ENCODE measurements at regions not wholly inside any gene's neighbourhood (a gene's known extent, or its start where the extent isn't known, plus 50 kb on each side); places are given as distances from the start of the nearest gene placed in this dataset.

DNA sequence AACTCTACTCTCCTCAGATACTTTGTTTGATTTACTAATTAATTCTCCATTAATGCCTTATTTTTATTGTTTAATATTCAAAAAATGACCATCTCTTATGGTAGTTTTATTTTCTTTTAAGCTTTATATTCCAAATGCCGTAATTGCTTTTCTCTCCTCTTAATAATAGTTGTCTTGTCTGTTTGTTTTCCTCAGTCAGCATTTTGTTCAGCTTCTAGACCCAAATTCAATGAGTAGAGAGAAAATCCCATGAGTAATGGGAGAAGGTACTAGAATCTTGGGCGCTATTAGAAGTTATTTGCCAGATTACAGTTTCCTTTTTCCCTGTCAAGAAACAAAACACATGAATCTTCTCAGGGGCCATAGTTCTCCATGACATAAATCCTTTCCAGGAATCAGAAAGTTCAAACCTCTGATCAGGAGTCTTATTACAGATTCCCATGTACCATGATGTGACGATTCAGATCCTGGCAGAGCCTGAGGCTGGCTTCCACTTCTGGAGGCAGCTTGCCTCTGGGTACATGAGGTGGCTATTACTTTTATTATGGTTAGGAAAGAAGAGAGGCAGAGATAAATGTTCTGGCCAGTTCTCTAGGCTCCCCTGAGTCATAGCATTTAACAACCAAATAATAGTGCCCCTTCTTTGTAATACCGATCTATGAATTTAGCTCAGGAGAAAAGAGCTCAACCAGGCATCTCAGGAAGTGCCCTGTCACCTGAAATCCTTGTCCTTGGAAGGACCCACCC, 485.1 kb upstream of the SETBP1 start:
- DNase-seq (ENCODE audit: low spot score) = no peak
- no peak for ATAC-seq (ENCODE audit: low FRiP score)
- TF ChIP-seq, protein P1, sequence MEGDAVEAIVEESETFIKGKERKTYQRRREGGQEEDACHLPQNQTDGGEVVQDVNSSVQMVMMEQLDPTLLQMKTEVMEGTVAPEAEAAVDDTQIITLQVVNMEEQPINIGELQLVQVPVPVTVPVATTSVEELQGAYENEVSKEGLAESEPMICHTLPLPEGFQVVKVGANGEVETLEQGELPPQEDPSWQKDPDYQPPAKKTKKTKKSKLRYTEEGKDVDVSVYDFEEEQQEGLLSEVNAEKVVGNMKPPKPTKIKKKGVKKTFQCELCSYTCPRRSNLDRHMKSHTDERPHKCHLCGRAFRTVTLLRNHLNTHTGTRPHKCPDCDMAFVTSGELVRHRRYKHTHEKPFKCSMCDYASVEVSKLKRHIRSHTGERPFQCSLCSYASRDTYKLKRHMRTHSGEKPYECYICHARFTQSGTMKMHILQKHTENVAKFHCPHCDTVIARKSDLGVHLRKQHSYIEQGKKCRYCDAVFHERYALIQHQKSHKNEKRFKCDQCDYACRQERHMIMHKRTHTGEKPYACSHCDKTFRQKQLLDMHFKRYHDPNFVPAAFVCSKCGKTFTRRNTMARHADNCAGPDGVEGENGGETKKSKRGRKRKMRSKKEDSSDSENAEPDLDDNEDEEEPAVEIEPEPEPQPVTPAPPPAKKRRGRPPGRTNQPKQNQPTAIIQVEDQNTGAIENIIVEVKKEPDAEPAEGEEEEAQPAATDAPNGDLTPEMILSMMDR (IDR thresholded peaks at IDR 0.05) = no peak

DNA sequence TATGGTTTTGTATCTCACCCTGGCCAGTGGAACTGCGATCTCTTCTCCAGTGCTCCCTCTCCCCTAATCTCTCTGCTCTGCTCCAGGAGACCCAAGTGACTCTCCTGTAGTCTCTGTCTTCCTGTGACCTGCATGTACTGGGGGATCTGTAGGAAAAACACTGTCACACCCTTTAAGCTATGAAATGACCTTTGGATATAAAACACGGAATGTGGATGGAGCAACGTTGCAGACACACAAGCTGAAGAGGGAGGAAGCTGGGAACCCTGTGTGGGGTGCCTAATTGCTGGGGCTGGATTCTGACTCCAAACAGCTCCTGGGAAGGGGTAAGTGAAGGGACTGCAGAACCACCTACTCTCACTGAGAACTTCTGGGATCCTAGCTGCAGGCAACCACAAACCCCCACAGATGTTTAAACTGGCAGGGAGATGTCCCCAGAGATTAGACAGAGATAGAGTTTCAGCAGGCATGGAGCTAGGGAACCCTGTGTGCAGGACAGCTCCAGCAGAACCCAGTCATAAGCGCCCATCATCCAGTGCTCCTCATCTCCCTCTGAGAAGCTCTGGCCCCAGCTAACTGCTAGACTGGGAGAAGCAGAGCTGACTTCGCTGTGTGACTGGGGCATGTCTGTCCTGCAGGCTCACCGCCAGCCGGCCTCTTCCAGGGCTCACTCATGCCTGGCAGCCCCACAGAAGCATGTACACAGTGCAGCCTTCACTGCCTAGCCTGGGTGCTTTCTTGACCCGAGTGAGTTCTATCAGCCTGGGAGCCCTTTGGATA, 482.7 kb upstream of the SETBP1 start:
- TF ChIP-seq, protein P1 (IDR thresholded peaks at IDR 0.05) = no peak
- DNase-seq (ENCODE audit: low spot score) (no peak), ATAC-seq (ENCODE audit: low FRiP score) (no peak)

DNA sequence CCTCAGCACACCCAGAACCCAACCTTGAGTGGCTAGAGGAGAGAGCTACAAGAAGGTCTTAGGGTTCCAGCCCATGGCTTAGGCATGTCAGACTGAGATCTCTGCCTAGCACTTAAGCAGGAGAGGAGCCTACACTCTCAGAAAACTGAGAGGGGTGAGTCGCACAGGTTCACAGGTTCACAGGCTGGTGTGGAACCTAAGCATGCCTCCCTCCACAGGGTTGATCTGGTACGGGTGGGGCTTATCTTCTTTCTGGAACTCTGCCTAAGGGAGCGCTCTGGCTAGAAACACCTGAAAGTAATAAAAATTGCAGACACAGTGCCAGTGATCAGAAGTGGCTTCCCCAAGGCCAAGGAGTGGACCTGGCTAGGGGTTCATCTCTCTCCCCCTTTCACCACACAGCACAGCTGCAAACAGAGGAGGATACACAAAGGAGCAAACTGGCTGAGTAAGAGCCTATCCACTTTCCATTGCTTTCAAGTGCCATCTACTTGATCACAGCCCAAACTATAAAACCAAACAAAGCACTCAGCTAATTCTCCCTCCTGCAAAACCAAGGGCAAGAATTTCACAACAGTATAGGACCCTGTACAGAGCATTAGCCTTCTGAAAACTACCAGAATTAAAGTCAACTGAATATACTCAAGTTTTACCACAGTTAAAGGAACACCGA, 481.9 kb upstream of the SETBP1 start:
- ATAC-seq (ENCODE audit: low FRiP score) (no peak), DNase-seq (ENCODE audit: low spot score) (no peak)
- TF ChIP-seq, protein P1 (IDR thresholded peaks at IDR 0.05) = no peak

DNA sequence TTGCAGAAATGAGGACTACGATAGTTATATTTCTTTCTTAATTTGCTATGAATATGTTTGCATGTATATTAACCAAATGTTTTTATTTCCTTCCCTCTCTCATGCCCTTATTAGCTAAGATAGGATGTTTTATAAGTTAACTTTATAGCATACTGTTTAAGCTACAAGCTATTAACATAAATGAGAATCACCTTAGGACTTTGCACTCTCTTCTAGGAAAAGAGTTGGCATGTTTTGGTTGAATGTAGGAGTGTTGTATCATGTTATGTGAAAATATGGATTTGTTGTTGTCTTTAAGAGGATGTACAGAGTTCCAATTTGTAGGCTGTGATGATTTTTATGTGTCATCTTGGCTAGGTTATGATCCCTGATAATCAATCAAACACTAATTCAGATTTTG, 467.4 kb upstream of the SETBP1 start:
- TF ChIP-seq, protein P1 (IDR thresholded peaks at IDR 0.05) = no peak

DNA sequence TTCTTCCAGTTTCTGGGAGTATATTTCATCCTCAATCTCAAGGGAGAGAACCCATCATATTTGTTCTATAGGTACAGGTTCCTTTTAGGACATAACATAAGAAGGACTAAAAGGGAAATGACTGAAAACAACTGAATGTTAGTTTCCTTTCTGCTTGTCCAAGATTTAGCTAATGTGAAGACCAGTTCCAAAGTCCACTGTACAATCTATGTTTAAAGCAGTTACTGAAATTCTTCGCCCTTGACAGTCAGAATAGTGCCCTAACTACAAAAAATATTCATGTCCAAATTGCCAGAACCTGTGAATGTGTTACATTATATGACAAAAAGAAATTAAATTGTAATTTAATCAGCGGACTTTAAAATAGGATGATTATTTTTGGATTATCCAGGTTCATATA, 466.3 kb upstream of the SETBP1 start:
- TF ChIP-seq, protein P1 (IDR thresholded peaks at IDR 0.05) = no peak
- DNase-seq (ENCODE audit: low spot score) = no peak
- ATAC-seq (ENCODE audit: low FRiP score) = no peak

More for the DNA sequence above, 467.4 kb upstream of the SETBP1 start:
- DNase-seq (ENCODE audit: low spot score) = no peak
- no peak for ATAC-seq (ENCODE audit: low FRiP score)

DNA sequence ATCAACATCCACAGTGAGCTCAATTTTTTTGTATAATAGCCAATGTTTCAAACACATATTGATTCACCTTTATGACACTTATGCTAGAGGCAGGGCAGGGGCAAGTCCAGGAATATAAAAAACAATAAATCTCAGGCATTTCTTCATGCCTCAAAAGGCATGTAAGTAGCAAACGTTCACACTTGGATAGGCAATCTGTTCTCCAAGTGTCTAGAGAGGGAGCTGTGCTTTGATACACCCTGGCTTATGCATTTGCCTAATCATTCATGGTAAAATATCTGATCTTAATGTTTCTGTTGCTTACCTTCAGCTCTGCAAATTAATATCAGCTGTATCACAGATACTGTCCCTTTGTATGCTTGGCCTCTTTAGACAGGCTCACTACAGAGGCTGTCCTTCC, 464.5 kb upstream of the SETBP1 start:
- TF ChIP-seq, protein P1 (IDR thresholded peaks at IDR 0.05) = no peak
- ATAC-seq (ENCODE audit: low FRiP score) (no peak), DNase-seq (ENCODE audit: low spot score) (no peak)

Measured in omental fat pad (tissue), 3 donors.